ENCODE measurements at regions not wholly inside any gene's neighbourhood (a gene's known extent, or its start where the extent isn't known, plus 50 kb on each side); places are given as distances from the start of the nearest gene placed in this dataset.
A peak's percentile ranks its signal among the peaks of the same experiment; 100 is the strongest.

- no peak for DNase-seq (ENCODE audit: low read depth)
These were observed 118.8 kb upstream of the RPS23 start for GRCh38 chr5:82396871-82397514.

GRCh38 chr5:82396396-82396795 lies 118.2 kb upstream of the RPS23 start:
- DNase-seq (ENCODE audit: low read depth) = no peak

- DNase-seq (ENCODE audit: low read depth) = no peak
These were observed 115.8 kb upstream of the RPS23 start for GRCh38 chr5:82393951-82394350.

GRCh38 chr5:82390088-82390487 lies 111.9 kb upstream of the RPS23 start:
- no peak for DNase-seq (ENCODE audit: low read depth)

GRCh38 chr5:82389347-82389746 lies 111.2 kb upstream of the RPS23 start:
- DNase-seq (ENCODE audit: low read depth) = no peak

GRCh38 chr5:82388181-82388580 lies 110.0 kb upstream of the RPS23 start:
- DNase-seq (ENCODE audit: low read depth) = no peak

- no peak for DNase-seq (ENCODE audit: low read depth)
These were observed 109.6 kb upstream of the RPS23 start for GRCh38 chr5:82387819-82388166.

- no peak for DNase-seq (ENCODE audit: low read depth)
These were observed 109.1 kb upstream of the RPS23 start for GRCh38 chr5:82387001-82387818.

GRCh38 chr5:82386576-82386975 lies 108.4 kb upstream of the RPS23 start:
- DNase-seq (ENCODE audit: low read depth) = no peak

GRCh38 chr5:82384034-82384750 lies 106.0 kb upstream of the RPS23 start:
- no peak for DNase-seq (ENCODE audit: low read depth)

GRCh38 chr5:82381591-82381990 lies 103.4 kb upstream of the RPS23 start:
- DNase-seq (ENCODE audit: low read depth) = no peak

- no peak for DNase-seq (ENCODE audit: low read depth)
These were observed 98.2 kb upstream of the RPS23 start for GRCh38 chr5:82376307-82376706.

GRCh38 chr5:82375488-82376244 lies 97.5 kb upstream of the RPS23 start:
- no peak for DNase-seq (ENCODE audit: low read depth)

GRCh38 chr5:82374637-82375036 lies 96.5 kb upstream of the RPS23 start:
- DNase-seq (ENCODE audit: low read depth) = no peak

GRCh38 chr5:82367930-82368329 lies 89.8 kb upstream of the RPS23 start:
- no peak for DNase-seq (ENCODE audit: low read depth)

- peak; percentile 20 for DNase-seq (ENCODE audit: low read depth)
These were observed 87.6 kb upstream of the RPS23 start for GRCh38 chr5:82365744-82366228.

- DNase-seq (ENCODE audit: low read depth) = no peak
These were observed 86.9 kb upstream of the RPS23 start for GRCh38 chr5:82365026-82365425.

GRCh38 chr5:82364497-82364896 lies 86.3 kb upstream of the RPS23 start:
- no peak for DNase-seq (ENCODE audit: low read depth)

- no peak for DNase-seq (ENCODE audit: low read depth)
These were observed 85.4 kb upstream of the RPS23 start for GRCh38 chr5:82363524-82363923.

GRCh38 chr5:82362636-82363035 lies 84.5 kb upstream of the RPS23 start:
- no peak for DNase-seq (ENCODE audit: low read depth)

GRCh38 chr5:82360022-82360421 lies 81.9 kb upstream of the RPS23 start:
- DNase-seq (ENCODE audit: low read depth) = no peak

- DNase-seq (ENCODE audit: low read depth) = no peak
These were observed 81.1 kb upstream of the RPS23 start for GRCh38 chr5:82359272-82359671.
